GM23338 (cell line): ENCODE measurements at regions not wholly inside any gene's neighbourhood (a gene's known extent, or its start where the extent isn't known, plus 50 kb on each side); places are given as distances from the start of the nearest gene placed in this dataset.

Experiments used
- ATAC-seq: fragments of 200-7000 bp; cut with Tn5 transposase; 3 replicates; pipeline ENCODE4 v1.9.1; 2020
- DNase-seq: peaks from one replicate; pipeline ENCODE4 v3.0.0-alpha.2; 2015; ENCODE audit warnings: low spot score
- H2AFZ ChIP-seq: fragments of 200-600 bp; sonication (generic); 2 replicates; pipeline ENCODE4 v1.8.0; 2016; ENCODE audit warnings: antibody characterized with exemption, mild to moderate bottlenecking, moderate library complexity
- H3F3A ChIP-seq: fragments of 200-600 bp; sonication (generic); replicated peaks from 2 replicates; pipeline ENCODE4 v1.8.0; 2017; ENCODE audit warnings: antibody characterized with exemption, mixed run types, low read depth
- H3K27ac ChIP-seq: fragments of 200-600 bp; sonication (generic); 2 replicates; pipeline ENCODE4 v1.6.1; 2016; ENCODE audit warnings: low read depth
- H3K27me3 ChIP-seq: fragments of 200-600 bp; sonication (generic); 2 replicates; pipeline ENCODE4 v1.8.0; 2016; ENCODE audit warnings: mild to moderate bottlenecking, mixed run types, moderate library complexity; ENCODE audit not compliant: insufficient read depth
- H3K36me3 ChIP-seq: fragments of 200-600 bp; sonication (generic); 2 replicates; pipeline ENCODE4 v1.8.0; 2016; ENCODE audit warnings: mild to moderate bottlenecking; ENCODE audit not compliant: insufficient read depth
- H3K4me1 ChIP-seq: fragments of 200-600 bp; sonication (generic); 2 replicates; pipeline ENCODE4 v1.8.0; 2016; ENCODE audit warnings: mild to moderate bottlenecking, moderate library complexity; ENCODE audit not compliant: insufficient read depth
- H3K4me2 ChIP-seq: fragments of 200-600 bp; sonication (generic); 2 replicates; pipeline ENCODE4 v1.7.1; 2017; ENCODE audit warnings: mixed run types
- H3K4me3 ChIP-seq: fragments of 200-600 bp; sonication (generic); 2 replicates; pipeline ENCODE4 v1.6.1; 2016; ENCODE audit warnings: mixed run types
- H3K79me2 ChIP-seq: fragments of 200-600 bp; sonication (generic); replicated peaks from 2 replicates; pipeline ENCODE4 v1.8.0; 2017; ENCODE audit warnings: mild to moderate bottlenecking; ENCODE audit not compliant: insufficient read depth
- H3K9me2 ChIP-seq: fragments of 200-600 bp; sonication (generic); 2 replicates; pipeline ENCODE4 v1.8.0; 2017; ENCODE audit not compliant: insufficient read depth
- H4K20me1 ChIP-seq: fragments of 200-600 bp; sonication (generic); replicated peaks from 2 replicates; pipeline ENCODE4 v1.8.0; 2017; ENCODE audit warnings: mild to moderate bottlenecking; ENCODE audit not compliant: insufficient read depth
- H3K27ac Mint-ChIP-seq: 2 replicates; pipeline ENCODE4 v1.8.0; 2020; ENCODE audit warnings: inconsistent platforms, mild to moderate bottlenecking, moderate library complexity, mixed read lengths
- H3K27me3 Mint-ChIP-seq: 3 replicates; pipeline ENCODE4 v1.8.0; 2022; ENCODE audit warnings: low read depth, mild to moderate bottlenecking, moderate library complexity, mixed read lengths, inconsistent platforms; ENCODE audit not compliant: insufficient read depth, poor library complexity
- H3K36me3 Mint-ChIP-seq: 3 replicates; pipeline ENCODE4 v1.8.0; 2021; ENCODE audit warnings: low read depth, mild to moderate bottlenecking, inconsistent platforms, moderate library complexity, mixed read lengths
- H3K4me1 Mint-ChIP-seq: 3 replicates; pipeline ENCODE4 v1.8.0; 2020; ENCODE audit warnings: mild to moderate bottlenecking, inconsistent platforms, mixed read lengths
- H3K4me3 Mint-ChIP-seq: 3 replicates; pipeline ENCODE4 v1.8.0; 2021; ENCODE audit warnings: moderate library complexity, mild to moderate bottlenecking, inconsistent platforms, mixed read lengths
- H3K9me3 Mint-ChIP-seq: 3 replicates; pipeline ENCODE4 v1.8.0; 2020; ENCODE audit warnings: moderate library complexity, mild to moderate bottlenecking, inconsistent platforms, mixed read lengths
- CREB1 ChIP-seq: fragments of 250-450 bp; sonication (Bioruptor Pico); IDR thresholded peaks from 2 replicates; pipeline ENCODE4 v1.5.0; 2020; ENCODE audit warnings: low read depth, mild to moderate bottlenecking, moderate library complexity
- EZH2 ChIP-seq: fragments of 200-600 bp; sonication (generic); IDR thresholded peaks from one replicate; pipeline ENCODE4 v1.8.0; 2017; ENCODE audit warnings: antibody characterized with exemption, mild to moderate bottlenecking, low read depth; ENCODE audit not compliant: unreplicated experiment
- EZH2phosphoT487 ChIP-seq: fragments of 200-600 bp; sonication (generic); IDR thresholded peaks from one replicate; pipeline ENCODE4 v1.8.1; 2018; ENCODE audit warnings: antibody characterized with exemption; ENCODE audit not compliant: unreplicated experiment
- JUNB ChIP-seq: IDR thresholded peaks from one replicate; pipeline ENCODE4 v1.6.1; 2016; ENCODE audit warnings: antibody characterized with exemption; ENCODE audit not compliant: unreplicated experiment
- NANOG ChIP-seq: IDR thresholded peaks from 2 replicates; pipeline ENCODE4 v1.6.1; 2016; ENCODE audit warnings: antibody characterized with exemption, borderline replicate concordance
- POLR2AphosphoS5 ChIP-seq: IDR thresholded peaks from 2 replicates; pipeline ENCODE4 v1.6.1; 2016; ENCODE audit warnings: antibody characterized with exemption, low read depth
- STAT1 ChIP-seq: IDR thresholded peaks from one replicate; pipeline ENCODE4 v1.6.1; 2016; ENCODE audit warnings: antibody characterized with exemption; ENCODE audit not compliant: unreplicated experiment
- ZNF114 ChIP-seq: fragments of 250-450 bp; sonication (Bioruptor Pico); IDR thresholded peaks from 2 replicates; pipeline ENCODE4 v1.5.0; 2020; ENCODE audit warnings: mild to moderate bottlenecking, moderate library complexity
- ZNF331 ChIP-seq: fragments of 250-450 bp; sonication (Bioruptor Pico); IDR thresholded peaks from 2 replicates; pipeline ENCODE4 v1.5.0; 2020; ENCODE audit warnings: low read depth, mild to moderate bottlenecking, moderate library complexity
- TF ChIP-seq, protein P1 (sequence below), 2 experiments: fragments of 200-600 bp in 1 of 2; sonication (generic) in 1 of 2; conservative IDR thresholded peaks; 2 replicates each; pipeline versions ENCODE4 v1.5.1 to v1.6.1; 2016 to 2017; ENCODE audit warnings: antibody characterized with exemption in 2 of 2, low read depth in 2 of 2, mild to moderate bottlenecking in 2 of 2, moderate library complexity in 1 of 2
- TF ChIP-seq, protein P2 (sequence below): fragments of 250-450 bp; sonication (Bioruptor Pico); IDR thresholded peaks from 2 replicates; pipeline ENCODE4 v1.5.0; 2020; ENCODE audit warnings: mild to moderate bottlenecking, moderate library complexity
- TF ChIP-seq, protein P3 (sequence below): IDR thresholded peaks from one replicate; pipeline ENCODE4 v1.6.1; 2018; ENCODE audit warnings: antibody characterized with exemption; ENCODE audit not compliant: unreplicated experiment
- TF ChIP-seq, protein P4 (sequence below): IDR thresholded peaks from 2 replicates; pipeline ENCODE4 v1.6.1; 2016; ENCODE audit warnings: antibody characterized with exemption

DNA sequence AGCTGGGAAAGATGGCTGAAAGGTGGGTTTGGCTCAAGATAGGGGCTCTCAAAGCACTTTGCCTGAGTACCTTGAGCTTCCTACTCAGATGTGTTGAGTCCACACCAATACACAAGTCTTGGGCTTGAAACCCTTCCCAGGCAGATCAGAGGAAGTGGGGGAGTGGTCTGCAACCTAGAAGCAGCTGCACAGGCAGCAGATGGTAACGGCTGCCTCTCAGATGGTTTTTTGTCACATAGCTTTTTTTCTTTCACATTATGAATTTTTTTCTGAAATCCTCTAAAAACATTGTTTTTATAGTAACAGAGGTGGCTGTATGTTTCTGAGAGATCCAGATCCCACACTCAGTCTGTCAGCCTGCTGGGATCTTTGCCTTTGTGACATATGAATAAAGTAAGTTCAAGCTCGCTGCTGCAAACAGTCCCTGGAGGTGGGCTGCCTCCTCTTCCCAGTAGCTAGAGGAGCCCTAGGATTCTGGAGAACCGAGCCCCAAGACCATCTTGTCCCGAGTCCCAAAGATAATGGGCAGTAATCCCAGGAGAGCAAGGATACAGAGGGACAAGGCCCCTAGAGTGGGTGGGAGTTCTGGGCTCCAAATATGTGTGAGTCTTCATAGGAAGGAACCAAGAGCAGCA is 97.1 kb upstream of the TOP1 start:
- no peak for DNase-seq
- Mint-ChIP-seq H3K9me3 (peaks cover 2% of the 10 kb centered on the region; the same call in 2 of the 3 replicates), H3K4me3 (no peak overlapping the region), H3K27me3 (peaks cover 9% of the 10 kb centered on the region), H3K36me3 (no peaks in the 10 kb centered on the region), H3K27ac (no peak overlapping the region), H3K4me1 (no peaks in the 10 kb centered on the region)
- no peaks in the 10 kb centered on the region for H3F3A ChIP-seq
- H3K9me2 ChIP-seq = no peaks in the 10 kb centered on the region
- no peak for ATAC-seq
- no peak overlapping the region for H3K4me2 ChIP-seq
- H2AFZ ChIP-seq = peak overlapping the region; percentile 52; the same call in 1 of the 2 replicates
- H3K4me1 ChIP-seq = no peaks in the 10 kb centered on the region
- no peaks in the 10 kb centered on the region for H3K79me2 ChIP-seq
- H3K4me3 ChIP-seq = no peak overlapping the region
- no peak overlapping the region for H3K27ac ChIP-seq
- TF ChIP-seq, protein P1, sequence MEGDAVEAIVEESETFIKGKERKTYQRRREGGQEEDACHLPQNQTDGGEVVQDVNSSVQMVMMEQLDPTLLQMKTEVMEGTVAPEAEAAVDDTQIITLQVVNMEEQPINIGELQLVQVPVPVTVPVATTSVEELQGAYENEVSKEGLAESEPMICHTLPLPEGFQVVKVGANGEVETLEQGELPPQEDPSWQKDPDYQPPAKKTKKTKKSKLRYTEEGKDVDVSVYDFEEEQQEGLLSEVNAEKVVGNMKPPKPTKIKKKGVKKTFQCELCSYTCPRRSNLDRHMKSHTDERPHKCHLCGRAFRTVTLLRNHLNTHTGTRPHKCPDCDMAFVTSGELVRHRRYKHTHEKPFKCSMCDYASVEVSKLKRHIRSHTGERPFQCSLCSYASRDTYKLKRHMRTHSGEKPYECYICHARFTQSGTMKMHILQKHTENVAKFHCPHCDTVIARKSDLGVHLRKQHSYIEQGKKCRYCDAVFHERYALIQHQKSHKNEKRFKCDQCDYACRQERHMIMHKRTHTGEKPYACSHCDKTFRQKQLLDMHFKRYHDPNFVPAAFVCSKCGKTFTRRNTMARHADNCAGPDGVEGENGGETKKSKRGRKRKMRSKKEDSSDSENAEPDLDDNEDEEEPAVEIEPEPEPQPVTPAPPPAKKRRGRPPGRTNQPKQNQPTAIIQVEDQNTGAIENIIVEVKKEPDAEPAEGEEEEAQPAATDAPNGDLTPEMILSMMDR (conservative IDR thresholded peaks at IDR 0.05; ENCODE audit: low read depth in 2 of 2) = no peak
- TF ChIP-seq EZH2 (no peak), CREB1 (no peak), ZNF114 (CRISPR knock-in tag) (no peak), ZNF331 (CRISPR knock-in tag) (no peak), EZH2phosphoT487 (no peak), STAT1 (no peak), POLR2AphosphoS5 (no peak), NANOG (no peak), JUNB (no peak)
- TF ChIP-seq, protein P2, sequence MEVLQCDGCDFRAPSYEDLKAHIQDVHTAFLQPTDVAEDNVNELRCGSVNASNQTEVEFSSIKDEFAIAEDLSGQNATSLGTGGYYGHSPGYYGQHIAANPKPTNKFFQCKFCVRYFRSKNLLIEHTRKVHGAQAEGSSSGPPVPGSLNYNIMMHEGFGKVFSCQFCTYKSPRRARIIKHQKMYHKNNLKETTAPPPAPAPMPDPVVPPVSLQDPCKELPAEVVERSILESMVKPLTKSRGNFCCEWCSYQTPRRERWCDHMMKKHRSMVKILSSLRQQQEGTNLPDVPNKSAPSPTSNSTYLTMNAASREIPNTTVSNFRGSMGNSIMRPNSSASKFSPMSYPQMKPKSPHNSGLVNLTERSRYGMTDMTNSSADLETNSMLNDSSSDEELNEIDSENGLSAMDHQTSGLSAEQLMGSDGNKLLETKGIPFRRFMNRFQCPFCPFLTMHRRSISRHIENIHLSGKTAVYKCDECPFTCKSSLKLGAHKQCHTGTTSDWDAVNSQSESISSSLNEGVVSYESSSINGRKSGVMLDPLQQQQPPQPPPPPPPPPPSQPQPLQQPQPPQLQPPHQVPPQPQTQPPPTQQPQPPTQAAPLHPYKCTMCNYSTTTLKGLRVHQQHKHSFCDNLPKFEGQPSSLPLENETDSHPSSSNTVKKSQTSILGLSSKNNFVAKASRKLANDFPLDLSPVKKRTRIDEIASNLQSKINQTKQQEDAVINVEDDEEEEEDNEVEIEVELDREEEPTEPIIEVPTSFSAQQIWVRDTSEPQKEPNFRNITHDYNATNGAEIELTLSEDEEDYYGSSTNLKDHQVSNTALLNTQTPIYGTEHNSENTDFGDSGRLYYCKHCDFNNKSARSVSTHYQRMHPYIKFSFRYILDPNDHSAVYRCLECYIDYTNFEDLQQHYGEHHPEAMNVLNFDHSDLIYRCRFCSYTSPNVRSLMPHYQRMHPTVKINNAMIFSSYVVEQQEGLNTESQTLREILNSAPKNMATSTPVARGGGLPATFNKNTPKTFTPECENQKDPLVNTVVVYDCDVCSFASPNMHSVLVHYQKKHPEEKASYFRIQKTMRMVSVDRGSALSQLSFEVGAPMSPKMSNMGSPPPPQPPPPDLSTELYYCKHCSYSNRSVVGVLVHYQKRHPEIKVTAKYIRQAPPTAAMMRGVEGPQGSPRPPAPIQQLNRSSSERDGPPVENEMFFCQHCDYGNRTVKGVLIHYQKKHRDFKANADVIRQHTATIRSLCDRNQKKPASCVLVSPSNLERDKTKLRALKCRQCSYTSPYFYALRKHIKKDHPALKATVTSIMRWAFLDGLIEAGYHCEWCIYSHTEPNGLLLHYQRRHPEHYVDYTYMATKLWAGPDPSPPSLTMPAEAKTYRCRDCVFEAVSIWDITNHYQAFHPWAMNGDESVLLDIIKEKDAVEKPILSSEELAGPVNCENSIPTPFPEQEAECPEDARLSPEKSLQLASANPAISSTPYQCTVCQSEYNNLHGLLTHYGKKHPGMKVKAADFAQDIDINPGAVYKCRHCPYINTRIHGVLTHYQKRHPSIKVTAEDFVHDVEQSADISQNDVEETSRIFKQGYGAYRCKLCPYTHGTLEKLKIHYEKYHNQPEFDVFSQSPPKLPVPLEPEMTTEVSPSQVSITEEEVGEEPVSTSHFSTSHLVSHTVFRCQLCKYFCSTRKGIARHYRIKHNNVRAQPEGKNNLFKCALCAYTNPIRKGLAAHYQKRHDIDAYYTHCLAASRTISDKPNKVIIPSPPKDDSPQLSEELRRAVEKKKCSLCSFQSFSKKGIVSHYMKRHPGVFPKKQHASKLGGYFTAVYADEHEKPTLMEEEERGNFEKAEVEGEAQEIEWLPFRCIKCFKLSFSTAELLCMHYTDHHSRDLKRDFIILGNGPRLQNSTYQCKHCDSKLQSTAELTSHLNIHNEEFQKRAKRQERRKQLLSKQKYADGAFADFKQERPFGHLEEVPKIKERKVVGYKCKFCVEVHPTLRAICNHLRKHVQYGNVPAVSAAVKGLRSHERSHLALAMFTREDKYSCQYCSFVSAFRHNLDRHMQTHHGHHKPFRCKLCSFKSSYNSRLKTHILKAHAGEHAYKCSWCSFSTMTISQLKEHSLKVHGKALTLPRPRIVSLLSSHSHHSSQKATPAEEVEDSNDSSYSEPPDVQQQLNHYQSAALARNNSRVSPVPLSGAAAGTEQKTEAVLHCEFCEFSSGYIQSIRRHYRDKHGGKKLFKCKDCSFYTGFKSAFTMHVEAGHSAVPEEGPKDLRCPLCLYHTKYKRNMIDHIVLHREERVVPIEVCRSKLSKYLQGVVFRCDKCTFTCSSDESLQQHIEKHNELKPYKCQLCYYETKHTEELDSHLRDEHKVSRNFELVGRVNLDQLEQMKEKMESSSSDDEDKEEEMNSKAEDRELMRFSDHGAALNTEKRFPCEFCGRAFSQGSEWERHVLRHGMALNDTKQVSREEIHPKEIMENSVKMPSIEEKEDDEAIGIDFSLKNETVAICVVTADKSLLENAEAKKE (CRISPR knock-in tag) = no peak
- TF ChIP-seq, protein P3, sequence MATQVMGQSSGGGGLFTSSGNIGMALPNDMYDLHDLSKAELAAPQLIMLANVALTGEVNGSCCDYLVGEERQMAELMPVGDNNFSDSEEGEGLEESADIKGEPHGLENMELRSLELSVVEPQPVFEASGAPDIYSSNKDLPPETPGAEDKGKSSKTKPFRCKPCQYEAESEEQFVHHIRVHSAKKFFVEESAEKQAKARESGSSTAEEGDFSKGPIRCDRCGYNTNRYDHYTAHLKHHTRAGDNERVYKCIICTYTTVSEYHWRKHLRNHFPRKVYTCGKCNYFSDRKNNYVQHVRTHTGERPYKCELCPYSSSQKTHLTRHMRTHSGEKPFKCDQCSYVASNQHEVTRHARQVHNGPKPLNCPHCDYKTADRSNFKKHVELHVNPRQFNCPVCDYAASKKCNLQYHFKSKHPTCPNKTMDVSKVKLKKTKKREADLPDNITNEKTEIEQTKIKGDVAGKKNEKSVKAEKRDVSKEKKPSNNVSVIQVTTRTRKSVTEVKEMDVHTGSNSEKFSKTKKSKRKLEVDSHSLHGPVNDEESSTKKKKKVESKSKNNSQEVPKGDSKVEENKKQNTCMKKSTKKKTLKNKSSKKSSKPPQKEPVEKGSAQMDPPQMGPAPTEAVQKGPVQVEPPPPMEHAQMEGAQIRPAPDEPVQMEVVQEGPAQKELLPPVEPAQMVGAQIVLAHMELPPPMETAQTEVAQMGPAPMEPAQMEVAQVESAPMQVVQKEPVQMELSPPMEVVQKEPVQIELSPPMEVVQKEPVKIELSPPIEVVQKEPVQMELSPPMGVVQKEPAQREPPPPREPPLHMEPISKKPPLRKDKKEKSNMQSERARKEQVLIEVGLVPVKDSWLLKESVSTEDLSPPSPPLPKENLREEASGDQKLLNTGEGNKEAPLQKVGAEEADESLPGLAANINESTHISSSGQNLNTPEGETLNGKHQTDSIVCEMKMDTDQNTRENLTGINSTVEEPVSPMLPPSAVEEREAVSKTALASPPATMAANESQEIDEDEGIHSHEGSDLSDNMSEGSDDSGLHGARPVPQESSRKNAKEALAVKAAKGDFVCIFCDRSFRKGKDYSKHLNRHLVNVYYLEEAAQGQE = no peak
- TF ChIP-seq, protein P4, sequence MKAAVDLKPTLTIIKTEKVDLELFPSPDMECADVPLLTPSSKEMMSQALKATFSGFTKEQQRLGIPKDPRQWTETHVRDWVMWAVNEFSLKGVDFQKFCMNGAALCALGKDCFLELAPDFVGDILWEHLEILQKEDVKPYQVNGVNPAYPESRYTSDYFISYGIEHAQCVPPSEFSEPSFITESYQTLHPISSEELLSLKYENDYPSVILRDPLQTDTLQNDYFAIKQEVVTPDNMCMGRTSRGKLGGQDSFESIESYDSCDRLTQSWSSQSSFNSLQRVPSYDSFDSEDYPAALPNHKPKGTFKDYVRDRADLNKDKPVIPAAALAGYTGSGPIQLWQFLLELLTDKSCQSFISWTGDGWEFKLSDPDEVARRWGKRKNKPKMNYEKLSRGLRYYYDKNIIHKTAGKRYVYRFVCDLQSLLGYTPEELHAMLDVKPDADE = no peak
- H4K20me1 ChIP-seq = no peaks in the 10 kb centered on the region
- H3K36me3 ChIP-seq = no peaks in the 10 kb centered on the region
- H3K27me3 ChIP-seq = no peaks in the 10 kb centered on the region
